ENCODE measurements at regions not wholly inside any gene's neighbourhood (a gene's known extent, or its start where the extent isn't known, plus 50 kb on each side); places are given as distances from the start of the nearest gene placed in this dataset.

- DNase-seq = no peak
Measured at GRCh38 chr12:113766131-113766878, 199.8 kb downstream of the RBM19 start.

- no peak for DNase-seq
Measured at GRCh38 chr12:113764661-113765060, 201.5 kb downstream of the RBM19 start.

GRCh38 chr12:113762882-113763816 lies 203.0 kb downstream of the RBM19 start:
- DNase-seq = no peak

- no peak for DNase-seq
Measured at GRCh38 chr12:113762155-113762881, 203.8 kb downstream of the RBM19 start.

GRCh38 chr12:113759135-113759534 lies 207.0 kb downstream of the RBM19 start:
- no peak for DNase-seq

- no peak for DNase-seq
Measured at GRCh38 chr12:113758165-113758924, 207.8 kb downstream of the RBM19 start.

GRCh38 chr12:113757221-113758002 lies 208.7 kb downstream of the RBM19 start:
- no peak for DNase-seq

GRCh38 chr12:113756609-113757008 lies 209.5 kb downstream of the RBM19 start:
- DNase-seq = no peak

GRCh38 chr12:113755098-113755497 lies 211.0 kb downstream of the RBM19 start:
- no peak for DNase-seq

GRCh38 chr12:113751513-113751912 lies 214.6 kb downstream of the RBM19 start:
- no peak for DNase-seq

GRCh38 chr12:113749433-113749815 lies 216.7 kb downstream of the RBM19 start:
- no peak for DNase-seq

- DNase-seq = no peak
Measured at GRCh38 chr12:113748707-113749432, 217.3 kb downstream of the RBM19 start.

- no peak for DNase-seq
Measured at GRCh38 chr12:113747017-113747416, 219.1 kb downstream of the RBM19 start.

GRCh38 chr12:113744802-113745395 lies 221.2 kb downstream of the RBM19 start:
- DNase-seq = no peak

- no peak for DNase-seq
Measured at GRCh38 chr12:113742801-113743200, 223.3 kb downstream of the RBM19 start.

- no peak for DNase-seq
Measured at GRCh38 chr12:113740699-113741098, 225.4 kb downstream of the RBM19 start.

GRCh38 chr12:113735131-113735530 lies 231.0 kb downstream of the RBM19 start:
- no peak for DNase-seq

GRCh38 chr12:113734503-113734902 lies 231.6 kb downstream of the RBM19 start:
- no peak for DNase-seq

GRCh38 chr12:113732916-113733315 lies 233.2 kb downstream of the RBM19 start:
- no peak for DNase-seq

GRCh38 chr12:113727651-113728061 lies 238.5 kb downstream of the RBM19 start:
- DNase-seq = no peak

Measured in NCI-H1436 treated with DMSO at 0.1 percent for 48 hours (cell line).